Right renal pelvis (tissue), 4 donors: ENCODE measurements at regions not wholly inside any gene's neighbourhood (a gene's known extent, or its start where the extent isn't known, plus 50 kb on each side); places are given as distances from the start of the nearest gene placed in this dataset.

Source experiments
- DNase-seq, 4 donors: peaks; one replicate each; pipeline ENCODE4 v3.0.0-alpha.2; 2013; ENCODE audit warnings: low read depth in 4 of 4, low spot score in 3 of 4, missing footprints in 1 of 4

- DNase-seq, result no peak
Measured at GRCh38 chr4:166324321-166324720, 451.3 kb downstream of the TLL1 start.

GRCh38 chr4:166335256-166335938, 462.4 kb downstream of the TLL1 start:
- no peak for DNase-seq

- no peak for DNase-seq
Measured at GRCh38 chr4:166341992-166342391, 469.0 kb downstream of the TLL1 start.

GRCh38 chr4:166363198-166363597, 490.2 kb downstream of the TLL1 start:
- DNase-seq, result no peak

GRCh38 chr4:166366012-166366411, 493.0 kb downstream of the TLL1 start:
- DNase-seq, result no peak

- DNase-seq, result no peak
Measured at GRCh38 chr4:166377578-166377977, 504.5 kb downstream of the TLL1 start.

GRCh38 chr4:166386491-166387360, 513.7 kb downstream of the TLL1 start:
- DNase-seq, result no peak

GRCh38 chr4:166391501-166391900, 518.5 kb downstream of the TLL1 start:
- DNase-seq, result no peak

- DNase-seq, result no peak
Measured at GRCh38 chr4:166399021-166399420, 526.0 kb downstream of the TLL1 start.

- DNase-seq, result no peak
Measured at GRCh38 chr4:166400270-166400894, 527.3 kb downstream of the TLL1 start.

GRCh38 chr4:166413356-166413755, 540.3 kb downstream of the TLL1 start:
- DNase-seq, result no peak

- no peak for DNase-seq
Measured at GRCh38 chr4:166414431-166414830, 541.4 kb downstream of the TLL1 start.

GRCh38 chr4:166415749-166416148, 542.7 kb downstream of the TLL1 start:
- no peak for DNase-seq

- DNase-seq, result no peak
Measured at GRCh38 chr4:166421556-166422156, 548.6 kb downstream of the TLL1 start.

GRCh38 chr4:166422475-166422874, 549.4 kb downstream of the TLL1 start:
- DNase-seq, result no peak

GRCh38 chr4:166426300-166426863, 553.3 kb downstream of the TLL1 start:
- no peak for DNase-seq

- no peak for DNase-seq
Measured at GRCh38 chr4:166432125-166432524, 559.1 kb downstream of the TLL1 start.

- no peak for DNase-seq
Measured at GRCh38 chr4:166432842-166433241, 559.8 kb downstream of the TLL1 start.

GRCh38 chr4:166435449-166435848, 562.4 kb downstream of the TLL1 start:
- no peak for DNase-seq

- no peak for DNase-seq
Measured at GRCh38 chr4:166458756-166459155, 585.7 kb downstream of the TLL1 start.

- peak in 1 of 4 donors; percentile 5 for DNase-seq
Measured at GRCh38 chr4:166459621-166460020, 586.6 kb downstream of the TLL1 start.
